Endodermal cell (in vitro differentiated cells): ENCODE measurements at regions not wholly inside any gene's neighbourhood (a gene's known extent, or its start where the extent isn't known, plus 50 kb on each side); places are given as distances from the start of the nearest gene placed in this dataset.

Experiments used
- DNase-seq: peaks from one replicate; pipeline ENCODE4 v3.0.0-alpha.2; 2017
- H3K27ac ChIP-seq: 2 replicates; pipeline ENCODE4 v1.5.1; 2013; ENCODE audit warnings: mild to moderate bottlenecking, low read depth, low read length, moderate library complexity
- H3K27me3 ChIP-seq: 2 replicates; pipeline ENCODE4 v1.6.1; 2013; ENCODE audit warnings: mild to moderate bottlenecking, low read length, moderate library complexity; ENCODE audit not compliant: insufficient read depth, control insufficient read depth, poor library complexity, severe bottlenecking
- H3K36me3 ChIP-seq: 2 replicates; pipeline ENCODE4 v1.7.0; 2013; ENCODE audit warnings: mild to moderate bottlenecking, low read length, moderate library complexity; ENCODE audit not compliant: control insufficient read depth, insufficient read depth
- H3K4me1 ChIP-seq: one replicate; pipeline ENCODE4 v1.7.0; 2013; ENCODE audit warnings: low read length; ENCODE audit not compliant: control insufficient read depth, insufficient read depth
- H3K4me3 ChIP-seq: 2 replicates; pipeline ENCODE4 v1.5.1; 2013; ENCODE audit warnings: mild to moderate bottlenecking, low read length, moderate library complexity
- H3K9ac ChIP-seq: 2 replicates; pipeline ENCODE4 v1.6.1; 2013; ENCODE audit warnings: mild to moderate bottlenecking, low read length, moderate library complexity; ENCODE audit not compliant: poor library complexity, severe bottlenecking; ENCODE audit errors: extremely low read depth
- H3K9me3 ChIP-seq: 2 replicates; pipeline ENCODE4 v1.6.1; 2013; ENCODE audit warnings: mild to moderate bottlenecking, low read length, moderate library complexity; ENCODE audit not compliant: control insufficient read depth
- H3K27ac Mint-ChIP-seq: 2 replicates; pipeline ENCODE4 v1.8.0; 2020; ENCODE audit warnings: mixed read lengths
- H3K27me3 Mint-ChIP-seq: 2 replicates; pipeline ENCODE4 v1.8.0; 2021; ENCODE audit warnings: mild to moderate bottlenecking, mixed read lengths; ENCODE audit not compliant: insufficient read depth
- H3K36me3 Mint-ChIP-seq: 2 replicates; pipeline ENCODE4 v1.8.0; 2020; ENCODE audit warnings: low read depth, mixed read lengths
- H3K4me1 Mint-ChIP-seq: 2 replicates; pipeline ENCODE4 v1.8.0; 2020; ENCODE audit warnings: mixed read lengths
- H3K4me3 Mint-ChIP-seq: 2 replicates; pipeline ENCODE4 v1.8.0; 2020; ENCODE audit warnings: mild to moderate bottlenecking, moderate library complexity, mixed read lengths
- H3K9me3 Mint-ChIP-seq: 2 replicates; pipeline ENCODE4 v1.8.0; 2020; ENCODE audit warnings: mild to moderate bottlenecking, mixed read lengths
- WGBS, 2 experiments: methylation state at CpG; one replicate each; pipeline versions ENCODE4 v1.1.5 to v1.1.7; 2013; ENCODE audit warnings: missing lambda C conversion rate in 2 of 2, mixed read lengths in 1 of 2; ENCODE audit not compliant: insufficient coverage in 1 of 2, insufficient read length in 1 of 2; 5-methylcytosine and 5-hydroxymethylcytosine counted together
- TF ChIP-seq, protein P1 (sequence below): fragments of 200-600 bp; sonication (generic); conservative IDR thresholded peaks from 2 replicates; pipeline ENCODE4 v1.5.0; 2021; ENCODE audit warnings: antibody characterized with exemption, mild to moderate bottlenecking

DNA sequence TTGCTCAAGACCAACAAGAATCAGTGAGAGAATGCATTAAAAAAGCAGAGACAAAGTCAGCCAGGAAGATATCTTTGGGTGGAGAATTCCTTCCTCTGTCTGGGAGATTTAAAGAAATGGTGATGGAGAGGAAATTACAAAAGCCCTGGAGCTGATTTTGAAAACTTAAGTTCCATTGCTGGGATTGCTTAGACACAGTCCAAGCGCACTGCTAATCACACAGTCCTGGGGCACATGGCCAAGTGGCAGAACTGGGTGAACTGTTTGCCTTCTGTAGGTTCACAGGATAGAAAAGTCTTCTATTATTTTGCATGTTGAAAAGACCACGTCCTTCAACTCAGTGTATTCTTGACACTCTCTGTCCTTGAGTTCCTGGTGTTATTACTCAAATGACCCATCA lies 284.9 kb upstream of the FBXL7 start:
- H3K4me3 Mint-ChIP-seq = no peak overlapping the region
- Histone ChIP-seq H3K27ac (no peak overlapping the region), H3K36me3 (no peaks in the 10 kb centered on the region), H3K9ac (no peak overlapping the region), H3K4me1 (no peaks in the 10 kb centered on the region), H3K4me3 (no peak overlapping the region), H3K9me3 (no peaks in the 10 kb centered on the region), H3K27me3 (no peaks in the 10 kb centered on the region)
- no peaks in the 10 kb centered on the region for H3K36me3 Mint-ChIP-seq
- no peaks in the 10 kb centered on the region for H3K9me3 Mint-ChIP-seq
- no peaks in the 10 kb centered on the region for H3K27me3 Mint-ChIP-seq
- no peak for DNase-seq
- no peak overlapping the region for H3K27ac Mint-ChIP-seq
- WGBS, 2 experiments = 90 to 100% methylated on average over 2 of the region's 2 CpGs
- peaks cover 1% of the 10 kb centered on the region for H3K4me1 Mint-ChIP-seq
- TF ChIP-seq, protein P1, sequence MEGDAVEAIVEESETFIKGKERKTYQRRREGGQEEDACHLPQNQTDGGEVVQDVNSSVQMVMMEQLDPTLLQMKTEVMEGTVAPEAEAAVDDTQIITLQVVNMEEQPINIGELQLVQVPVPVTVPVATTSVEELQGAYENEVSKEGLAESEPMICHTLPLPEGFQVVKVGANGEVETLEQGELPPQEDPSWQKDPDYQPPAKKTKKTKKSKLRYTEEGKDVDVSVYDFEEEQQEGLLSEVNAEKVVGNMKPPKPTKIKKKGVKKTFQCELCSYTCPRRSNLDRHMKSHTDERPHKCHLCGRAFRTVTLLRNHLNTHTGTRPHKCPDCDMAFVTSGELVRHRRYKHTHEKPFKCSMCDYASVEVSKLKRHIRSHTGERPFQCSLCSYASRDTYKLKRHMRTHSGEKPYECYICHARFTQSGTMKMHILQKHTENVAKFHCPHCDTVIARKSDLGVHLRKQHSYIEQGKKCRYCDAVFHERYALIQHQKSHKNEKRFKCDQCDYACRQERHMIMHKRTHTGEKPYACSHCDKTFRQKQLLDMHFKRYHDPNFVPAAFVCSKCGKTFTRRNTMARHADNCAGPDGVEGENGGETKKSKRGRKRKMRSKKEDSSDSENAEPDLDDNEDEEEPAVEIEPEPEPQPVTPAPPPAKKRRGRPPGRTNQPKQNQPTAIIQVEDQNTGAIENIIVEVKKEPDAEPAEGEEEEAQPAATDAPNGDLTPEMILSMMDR = no peak

DNA sequence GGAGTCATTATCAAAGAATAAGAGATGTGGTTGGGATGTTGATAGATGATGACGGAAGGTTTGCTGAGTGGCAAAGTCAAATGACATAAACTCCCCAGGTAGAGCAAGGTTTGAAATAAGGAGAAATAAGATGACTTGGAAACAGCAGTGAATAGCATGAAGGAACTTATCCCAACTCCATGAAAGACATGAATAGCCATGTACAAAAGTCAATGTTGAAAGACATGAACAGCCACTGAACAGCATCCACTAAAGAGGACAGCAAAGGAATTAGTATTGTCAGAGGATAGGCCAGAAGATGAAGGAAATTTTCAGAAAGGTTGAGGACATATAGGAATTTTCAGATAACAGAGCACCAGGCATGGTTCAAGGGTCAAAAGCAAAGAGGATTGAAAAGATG lies 286.0 kb upstream of the FBXL7 start:
- no peaks in the 10 kb centered on the region for H3K36me3 Mint-ChIP-seq
- no peak for DNase-seq
- H3K9ac ChIP-seq = no peak overlapping the region
- H3K27ac ChIP-seq = no peak overlapping the region
- no peaks in the 10 kb centered on the region for H3K27me3 ChIP-seq
- peaks cover 2% of the 10 kb centered on the region for H3K4me1 Mint-ChIP-seq
- TF ChIP-seq, protein P1 = no peak
- no peaks in the 10 kb centered on the region for H3K36me3 ChIP-seq
- 91 to 100% methylated on average over 1 of the region's 1 CpG for WGBS, 2 experiments
- H3K9me3 ChIP-seq = no peaks in the 10 kb centered on the region
- no peak overlapping the region for H3K4me3 ChIP-seq
- no peak overlapping the region for H3K27ac Mint-ChIP-seq
- no peaks in the 10 kb centered on the region for H3K4me1 ChIP-seq
- no peak overlapping the region for H3K4me3 Mint-ChIP-seq
- no peaks in the 10 kb centered on the region for H3K27me3 Mint-ChIP-seq
- H3K9me3 Mint-ChIP-seq = no peaks in the 10 kb centered on the region

DNA sequence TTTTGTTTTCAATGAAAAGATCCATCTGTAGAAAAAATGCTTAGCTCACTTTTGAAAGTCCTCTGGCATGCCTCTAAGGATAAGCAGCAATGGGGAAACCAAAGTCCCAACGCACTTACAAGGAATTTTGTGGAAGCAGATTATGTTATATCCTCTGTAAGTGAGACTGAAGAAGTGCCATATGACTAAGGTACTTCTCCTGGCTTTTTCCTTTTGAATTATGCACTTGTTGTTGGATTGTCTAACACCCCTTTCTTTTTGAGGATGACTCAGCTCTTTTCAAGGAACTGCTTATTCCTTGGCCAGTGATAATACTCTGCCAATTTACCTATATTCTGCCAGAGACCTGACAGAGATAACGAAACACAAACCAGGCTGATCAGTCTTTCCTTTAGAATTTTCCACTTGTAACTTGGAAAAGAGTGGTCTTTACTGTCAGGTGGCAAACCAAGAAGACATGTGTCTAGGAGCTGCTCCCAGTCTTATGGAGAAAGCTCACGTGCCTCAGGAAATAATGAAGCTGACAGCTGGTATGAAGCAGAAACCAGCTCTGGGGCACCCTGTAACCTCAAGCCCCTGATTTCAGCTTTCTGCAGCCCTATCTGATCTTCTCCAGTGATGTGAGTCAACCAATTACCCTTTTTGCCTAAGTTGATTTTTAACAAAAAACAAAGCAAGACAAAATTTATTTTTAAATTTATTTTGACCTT lies 290.8 kb upstream of the FBXL7 start:
- Histone ChIP-seq H3K36me3 (no peaks in the 10 kb centered on the region), H3K9me3 (no peaks in the 10 kb centered on the region), H3K4me3 (no peak overlapping the region), H3K9ac (no peak overlapping the region), H3K27ac (no peak overlapping the region), H3K4me1 (no peaks in the 10 kb centered on the region), H3K27me3 (no peaks in the 10 kb centered on the region)
- TF ChIP-seq, protein P1 = no peak
- WGBS, 2 experiments = 90 to 92% methylated on average over 3 of the region's 3 CpGs
- H3K9me3 Mint-ChIP-seq = no peaks in the 10 kb centered on the region
- no peak overlapping the region for H3K4me3 Mint-ChIP-seq
- no peak overlapping the region for H3K27ac Mint-ChIP-seq
- H3K36me3 Mint-ChIP-seq = no peaks in the 10 kb centered on the region
- peaks cover 4% of the 10 kb centered on the region for H3K27me3 Mint-ChIP-seq
- H3K4me1 Mint-ChIP-seq = peaks cover 2% of the 10 kb centered on the region
- DNase-seq = no peak
